AG04450 (cell line): ENCODE measurements at regions not wholly inside any gene's neighbourhood (a gene's known extent, or its start where the extent isn't known, plus 50 kb on each side); places are given as distances from the start of the nearest gene placed in this dataset.

ENCODE experiments used
- CTCF ChIA-PET: fragments of 300-600, 350-600 bp; formaldehyde crosslinking; extraction: SDS; loops from one replicate; lab custom pipeline; 2022; ENCODE audit warnings: antibody characterized with exemption, inconsistent platforms; lab: Charles Lee
- POLR2A ChIA-PET: fragments of 350-600 bp; formaldehyde crosslinking; extraction: SDS; loops from one replicate; lab custom pipeline; 2021; ENCODE audit warnings: antibody characterized with exemption, inconsistent platforms; lab: Yijun Ruan, JAX
- DNase-seq: peaks from one replicate; pipeline ENCODE4 v3.0.0-alpha.2; 2011; ENCODE audit warnings: low read depth, low spot score
- H3K27ac ChIP-seq: one replicate; pipeline ENCODE4 v1.5.1; 2012; ENCODE audit warnings: low read depth, low read length, control low read depth
- H3K27me3 ChIP-seq: one replicate; pipeline ENCODE4 v1.6.0; 2012; ENCODE audit warnings: low read length; ENCODE audit not compliant: control insufficient read depth, insufficient read depth
- H3K4me3 ChIP-seq: 2 replicates; pipeline ENCODE4 v1.5.1; 2011; ENCODE audit warnings: mild to moderate bottlenecking, low read depth, low read length, control low read depth
- H3K9me3 ChIP-seq: 2 replicates; pipeline ENCODE4 v1.5.1; 2012; ENCODE audit warnings: low read length; ENCODE audit not compliant: control insufficient read depth, insufficient read depth
- TF ChIP-seq, protein P1 (sequence below): IDR thresholded peaks from 2 replicates; pipeline ENCODE4 v1.5.1; 2011; ENCODE audit warnings: low read depth, low read length, control low read depth, inconsistent platforms

DNA sequence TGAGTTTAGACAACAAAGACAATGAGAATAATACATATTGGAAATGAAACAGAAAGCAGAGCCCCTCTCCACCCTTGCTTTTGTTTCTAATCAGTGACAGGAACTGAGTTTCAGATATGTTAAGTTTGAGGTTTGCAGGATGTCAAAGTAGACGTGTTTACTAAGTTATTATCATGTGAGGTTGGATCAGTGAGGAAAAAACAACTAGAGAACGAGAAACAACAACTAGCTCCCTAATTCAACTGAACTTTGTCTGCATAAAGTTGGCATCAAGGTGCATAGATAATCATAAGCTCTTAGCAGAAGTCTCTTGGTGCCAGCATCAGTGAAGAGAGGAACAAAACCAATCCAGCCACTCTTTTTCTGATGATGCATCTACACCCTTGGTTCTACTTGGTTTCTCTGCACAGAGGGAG lies 491.1 kb upstream of the NR2F2 start:
- no peaks in the 10 kb centered on the region for H3K9me3 ChIP-seq
- no peak for DNase-seq
- H3K4me3 ChIP-seq, result no peak overlapping the region
- ChIA-PET CTCF (no interaction called here), POLR2A (interaction anchor here (0.5 kb wide), 1 partner anchor 126 kb away, joined by 3 read pairs; no protein-coding TSS in a partner anchor)
- no peak overlapping the region for H3K27ac ChIP-seq
- TF ChIP-seq, protein P1, sequence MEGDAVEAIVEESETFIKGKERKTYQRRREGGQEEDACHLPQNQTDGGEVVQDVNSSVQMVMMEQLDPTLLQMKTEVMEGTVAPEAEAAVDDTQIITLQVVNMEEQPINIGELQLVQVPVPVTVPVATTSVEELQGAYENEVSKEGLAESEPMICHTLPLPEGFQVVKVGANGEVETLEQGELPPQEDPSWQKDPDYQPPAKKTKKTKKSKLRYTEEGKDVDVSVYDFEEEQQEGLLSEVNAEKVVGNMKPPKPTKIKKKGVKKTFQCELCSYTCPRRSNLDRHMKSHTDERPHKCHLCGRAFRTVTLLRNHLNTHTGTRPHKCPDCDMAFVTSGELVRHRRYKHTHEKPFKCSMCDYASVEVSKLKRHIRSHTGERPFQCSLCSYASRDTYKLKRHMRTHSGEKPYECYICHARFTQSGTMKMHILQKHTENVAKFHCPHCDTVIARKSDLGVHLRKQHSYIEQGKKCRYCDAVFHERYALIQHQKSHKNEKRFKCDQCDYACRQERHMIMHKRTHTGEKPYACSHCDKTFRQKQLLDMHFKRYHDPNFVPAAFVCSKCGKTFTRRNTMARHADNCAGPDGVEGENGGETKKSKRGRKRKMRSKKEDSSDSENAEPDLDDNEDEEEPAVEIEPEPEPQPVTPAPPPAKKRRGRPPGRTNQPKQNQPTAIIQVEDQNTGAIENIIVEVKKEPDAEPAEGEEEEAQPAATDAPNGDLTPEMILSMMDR, result no peak
- no peaks in the 10 kb centered on the region for H3K27me3 ChIP-seq

DNA sequence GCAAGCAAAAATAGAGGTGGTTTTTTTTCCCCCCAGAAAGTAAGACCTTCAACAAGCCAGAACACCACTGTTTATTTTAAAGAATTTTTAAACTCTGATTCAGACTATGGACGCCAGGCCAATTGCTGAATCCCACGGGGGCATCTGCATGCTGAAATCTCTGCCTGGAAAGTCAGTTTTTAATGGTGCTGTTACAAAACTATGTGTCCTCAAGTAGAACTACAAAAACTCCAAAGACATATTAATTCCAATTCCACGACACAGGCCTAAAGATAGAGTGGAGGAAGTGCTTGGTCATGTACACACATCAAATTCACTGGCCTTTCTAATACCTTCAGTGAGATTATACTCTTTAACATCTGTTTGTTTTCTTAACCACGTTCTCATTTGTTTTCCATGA lies 490.5 kb upstream of the NR2F2 start:
- peak; percentile 74 for DNase-seq
- POLR2A ChIA-PET, result no interaction called here
- Histone ChIP-seq H3K4me3 (no peak overlapping the region), H3K27me3 (no peaks in the 10 kb centered on the region), H3K27ac (peak overlapping the region; percentile 91), H3K9me3 (no peaks in the 10 kb centered on the region)
- CTCF ChIA-PET, result no interaction called here
- TF ChIP-seq, protein P1, result no peak

GRCh38 chr15:95840855-95841254 lies 489.6 kb upstream of the NR2F2 start:
- no peaks in the 10 kb centered on the region for H3K27me3 ChIP-seq
- ChIA-PET CTCF (interaction anchor here (0.7 kb wide), 1 partner anchor 37 kb away, joined by 4 read pairs; no protein-coding TSS in a partner anchor), POLR2A (interaction anchor here (0.5 to 0.6 kb wide), 2 partner anchors 497 to 555 kb away, joined by 3 to 4 read pairs; no protein-coding TSS in a partner anchor)
- no peaks in the 10 kb centered on the region for H3K9me3 ChIP-seq
- DNase-seq, result no peak
- no peak overlapping the region for H3K4me3 ChIP-seq
- H3K27ac ChIP-seq, result peak overlapping the region; percentile 91
- TF ChIP-seq, protein P1, result no peak

DNA sequence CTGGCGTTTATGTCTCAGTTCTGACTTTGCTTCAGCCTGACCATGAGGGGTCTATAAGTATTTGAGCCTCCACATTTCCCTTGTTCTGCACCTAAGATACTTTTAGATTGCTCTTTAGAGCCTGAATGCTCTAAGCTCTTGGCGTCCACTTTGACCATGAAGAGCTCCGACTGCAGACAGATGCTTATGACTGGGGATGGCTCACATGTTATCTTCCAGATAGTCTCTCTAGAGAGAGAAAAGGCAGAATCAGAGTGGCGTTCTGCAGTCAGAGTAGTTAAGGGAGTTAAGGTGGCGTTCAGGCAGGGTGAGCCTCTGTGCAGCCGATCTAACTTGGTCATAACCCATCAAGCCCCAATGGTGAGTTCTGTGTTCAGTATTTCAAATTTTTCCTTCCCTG lies 487.9 kb upstream of the NR2F2 start:
- H3K4me3 ChIP-seq, result no peak overlapping the region
- ChIA-PET CTCF (no interaction called here), POLR2A (no interaction called here)
- H3K27ac ChIP-seq, result no peak overlapping the region
- H3K27me3 ChIP-seq, result no peaks in the 10 kb centered on the region
- DNase-seq, result no peak
- no peaks in the 10 kb centered on the region for H3K9me3 ChIP-seq
- TF ChIP-seq, protein P1, result no peak

DNA sequence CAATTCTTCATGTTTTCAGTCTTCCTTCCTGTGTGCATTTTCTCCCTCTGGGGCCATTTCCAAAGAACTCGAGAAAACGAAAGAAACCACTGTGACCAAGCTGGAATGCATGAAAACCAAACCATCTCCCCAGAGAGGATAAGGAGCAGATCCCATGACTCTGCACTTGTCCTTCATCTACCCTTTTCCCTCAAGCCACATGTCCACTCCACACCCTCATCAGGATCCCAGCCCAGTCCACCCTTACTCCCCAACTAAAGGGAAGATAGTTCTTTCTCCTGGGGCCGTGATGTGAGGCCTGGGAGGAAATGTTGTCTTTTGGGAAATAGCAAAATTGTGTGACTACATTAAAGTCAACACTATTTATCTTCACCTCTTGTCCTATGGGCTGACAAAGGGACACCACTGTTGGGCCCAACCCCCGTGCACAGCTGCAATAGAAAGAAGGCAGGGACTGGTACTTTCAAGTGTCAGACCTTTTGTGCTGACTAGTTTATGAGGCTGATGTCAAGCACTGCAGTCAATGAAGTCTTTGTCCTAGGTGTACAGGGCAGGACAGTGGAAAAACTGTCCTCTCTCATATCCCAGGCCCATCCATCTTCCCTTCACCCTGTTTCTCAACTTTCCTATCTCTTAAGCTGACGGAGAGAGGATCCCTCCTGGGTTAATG lies 487.1 kb upstream of the NR2F2 start:
- DNase-seq, result no peak
- Histone ChIP-seq H3K27ac (no peak overlapping the region), H3K4me3 (no peak overlapping the region), H3K9me3 (no peaks in the 10 kb centered on the region), H3K27me3 (no peaks in the 10 kb centered on the region)
- TF ChIP-seq, protein P1, result no peak
- ChIA-PET CTCF (no interaction called here), POLR2A (no interaction called here)
